Kidney (tissue), 13 donors: ENCODE measurements at regions not wholly inside any gene's neighbourhood (a gene's known extent, or its start where the extent isn't known, plus 50 kb on each side); places are given as distances from the start of the nearest gene placed in this dataset.

ENCODE experiments used
- DNase-seq, 5 donors: peaks; one replicate each; pipeline ENCODE4 v3.0.0-alpha.2; 2013 to 2020
- FAIRE-seq: peaks from 2 replicates; lab custom pipeline; 2012; peaks lifted over from hg19 to GRCh38; lab: Jason Lieb, UNC
- H3K27ac ChIP-seq, 2 donors: one replicate each; pipeline ENCODE4 v1.7.0; 2013; ENCODE audit warnings: low read depth in 2 of 2, low read length in 2 of 2, inconsistent platforms in 1 of 2
- H3K27me3 ChIP-seq: one replicate; pipeline ENCODE4 v1.7.1; 2013; ENCODE audit warnings: low read length, inconsistent platforms; ENCODE audit not compliant: control insufficient read depth, insufficient read depth
- H3K36me3 ChIP-seq, 3 donors: one replicate each; pipeline versions ENCODE4 v1.7.0 to v1.7.1; 2013; ENCODE audit warnings: low read length in 3 of 3, control low read depth in 1 of 3, inconsistent platforms in 1 of 3; ENCODE audit not compliant: insufficient read depth in 3 of 3, control insufficient read depth in 2 of 3
- H3K4me1 ChIP-seq, 3 donors: one replicate each; pipeline versions ENCODE4 v1.7.0 to v1.7.1; 2013; ENCODE audit warnings: low read length in 3 of 3, inconsistent platforms in 1 of 3, low read depth in 1 of 3; ENCODE audit not compliant: control insufficient read depth in 2 of 3, insufficient read depth in 2 of 3
- H3K4me3 ChIP-seq, 3 donors: one replicate each; pipeline versions ENCODE4 v1.7.0 to v1.8.1; 2013; ENCODE audit warnings: low read length in 3 of 3, control low read depth in 1 of 3, inconsistent platforms in 1 of 3
- H3K9ac ChIP-seq, 3 donors: one replicate each; pipeline versions ENCODE4 v1.7.0 to v1.7.1; 2013; ENCODE audit warnings: low read length in 3 of 3, control low read depth in 1 of 3, inconsistent platforms in 1 of 3
- H3K9me3 ChIP-seq, 3 donors: one replicate each; pipeline versions ENCODE4 v1.7.0 to v1.7.1; 2013; ENCODE audit warnings: low read length in 3 of 3, control low read depth in 1 of 3, inconsistent platforms in 1 of 3; ENCODE audit not compliant: control insufficient read depth in 2 of 3, insufficient read depth in 1 of 3
- CTCF ChIP-seq: IDR thresholded peaks from 3 replicates; pipeline ENCODE4 v1.5.1; 2012; ENCODE audit warnings: mild to moderate bottlenecking, moderate library complexity, borderline replicate concordance; ENCODE audit not compliant: insufficient read depth; ENCODE audit errors: extremely low read depth
- intact Hi-C: fragments of 100-400 bp; cut with DNase I; formaldehyde crosslinking; loops from one replicate; pipeline ENCODE4 v1.11.1; 2022
- donor health status: control.
- donor health status: control.
- donor health status: control.
- donor health status: control.
- donor health status: control.
- donor health status: DM: yes; HTN: yes; CAD: no.
- donor health status: Normal renal cell carcinoma (clear cell type).

GRCh38 chr10:129102906-129103693, 363.9 kb upstream of the MGMT start:
- Histone ChIP-seq H3K36me3 (no peaks in the 10 kb centered on the region), H3K4me3 (no peak overlapping the region), H3K27ac (no peak overlapping the region), H3K27me3 (no peaks in the 10 kb centered on the region), H3K9ac (no peak overlapping the region), H3K4me1 (no peaks in the 10 kb centered on the region), H3K9me3 (no peaks in the 10 kb centered on the region)
- DNase-seq: no peak
- FAIRE-seq: no peak
- intact Hi-C loops: no loop called here
- no peak for TF ChIP-seq CTCF

GRCh38 chr10:129104266-129105045, 362.6 kb upstream of the MGMT start:
- DNase-seq (no peak), FAIRE-seq (no peak)
- Histone ChIP-seq H3K4me1 (no peaks in the 10 kb centered on the region), H3K9ac (no peak overlapping the region), H3K27ac (no peak overlapping the region), H3K27me3 (no peaks in the 10 kb centered on the region), H3K9me3 (no peaks in the 10 kb centered on the region), H3K4me3 (no peak overlapping the region), H3K36me3 (no peaks in the 10 kb centered on the region)
- TF ChIP-seq CTCF: no peak
- intact Hi-C loops: no loop called here

- no peak overlapping the region for H3K27ac ChIP-seq
- no peaks in the 10 kb centered on the region for H3K36me3 ChIP-seq
- DNase-seq: peak in 1 of 5 donors; percentile 5
- intact Hi-C loops: no loop called here
- H3K4me1 ChIP-seq: no peaks in the 10 kb centered on the region
- no peak overlapping the region for H3K9ac ChIP-seq
- no peak for TF ChIP-seq CTCF
- no peaks in the 10 kb centered on the region for H3K9me3 ChIP-seq
- FAIRE-seq: no peak
- no peak overlapping the region for H3K4me3 ChIP-seq
- no peaks in the 10 kb centered on the region for H3K27me3 ChIP-seq
Observed at GRCh38 chr10:129105266-129105665, 361.8 kb upstream of the MGMT start.
